GM12875 (cell line): ENCODE measurements at regions not wholly inside any gene's neighbourhood (a gene's known extent, or its start where the extent isn't known, plus 50 kb on each side); places are given as distances from the start of the nearest gene placed in this dataset.
A peak's percentile ranks its signal among the peaks of the same experiment; 100 is the strongest.

Source experiments
- H3K4me3 ChIP-seq: one replicate; pipeline ENCODE4 v1.5.1; 2011; ENCODE audit warnings: low read depth, low read length, control low read depth
- TF ChIP-seq, protein P1 (sequence below): IDR thresholded peaks from 2 replicates; pipeline ENCODE4 v1.5.1; 2011; ENCODE audit warnings: low read depth, mild to moderate bottlenecking, control low read depth, inconsistent platforms, low read length, moderate library complexity, borderline replicate concordance; ENCODE audit not compliant: insufficient read depth

DNA sequence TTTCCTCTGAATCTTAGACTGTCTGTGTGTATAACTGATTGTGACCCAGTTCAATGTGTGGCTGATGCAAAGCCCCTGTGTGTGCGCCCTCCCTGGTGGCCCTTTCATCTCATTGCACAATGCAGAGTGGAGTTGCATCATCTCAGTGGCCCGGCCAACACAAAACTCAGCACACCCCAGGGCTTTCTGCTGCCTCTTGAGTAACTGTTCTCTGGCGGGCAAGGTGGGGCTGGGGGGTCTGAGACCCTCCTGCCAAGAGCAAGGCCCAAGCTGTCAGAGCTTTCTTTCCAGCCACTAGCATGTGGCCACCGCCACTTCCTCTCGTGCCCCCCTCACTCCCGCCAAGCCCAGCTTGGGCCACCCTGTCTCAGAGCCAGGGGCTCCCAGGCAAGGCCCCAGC is 80.7 kb upstream of the ALDH1L1 start:
- H3K4me3 ChIP-seq, result no peak overlapping the region
- TF ChIP-seq, protein P1, sequence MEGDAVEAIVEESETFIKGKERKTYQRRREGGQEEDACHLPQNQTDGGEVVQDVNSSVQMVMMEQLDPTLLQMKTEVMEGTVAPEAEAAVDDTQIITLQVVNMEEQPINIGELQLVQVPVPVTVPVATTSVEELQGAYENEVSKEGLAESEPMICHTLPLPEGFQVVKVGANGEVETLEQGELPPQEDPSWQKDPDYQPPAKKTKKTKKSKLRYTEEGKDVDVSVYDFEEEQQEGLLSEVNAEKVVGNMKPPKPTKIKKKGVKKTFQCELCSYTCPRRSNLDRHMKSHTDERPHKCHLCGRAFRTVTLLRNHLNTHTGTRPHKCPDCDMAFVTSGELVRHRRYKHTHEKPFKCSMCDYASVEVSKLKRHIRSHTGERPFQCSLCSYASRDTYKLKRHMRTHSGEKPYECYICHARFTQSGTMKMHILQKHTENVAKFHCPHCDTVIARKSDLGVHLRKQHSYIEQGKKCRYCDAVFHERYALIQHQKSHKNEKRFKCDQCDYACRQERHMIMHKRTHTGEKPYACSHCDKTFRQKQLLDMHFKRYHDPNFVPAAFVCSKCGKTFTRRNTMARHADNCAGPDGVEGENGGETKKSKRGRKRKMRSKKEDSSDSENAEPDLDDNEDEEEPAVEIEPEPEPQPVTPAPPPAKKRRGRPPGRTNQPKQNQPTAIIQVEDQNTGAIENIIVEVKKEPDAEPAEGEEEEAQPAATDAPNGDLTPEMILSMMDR, result no peak

DNA sequence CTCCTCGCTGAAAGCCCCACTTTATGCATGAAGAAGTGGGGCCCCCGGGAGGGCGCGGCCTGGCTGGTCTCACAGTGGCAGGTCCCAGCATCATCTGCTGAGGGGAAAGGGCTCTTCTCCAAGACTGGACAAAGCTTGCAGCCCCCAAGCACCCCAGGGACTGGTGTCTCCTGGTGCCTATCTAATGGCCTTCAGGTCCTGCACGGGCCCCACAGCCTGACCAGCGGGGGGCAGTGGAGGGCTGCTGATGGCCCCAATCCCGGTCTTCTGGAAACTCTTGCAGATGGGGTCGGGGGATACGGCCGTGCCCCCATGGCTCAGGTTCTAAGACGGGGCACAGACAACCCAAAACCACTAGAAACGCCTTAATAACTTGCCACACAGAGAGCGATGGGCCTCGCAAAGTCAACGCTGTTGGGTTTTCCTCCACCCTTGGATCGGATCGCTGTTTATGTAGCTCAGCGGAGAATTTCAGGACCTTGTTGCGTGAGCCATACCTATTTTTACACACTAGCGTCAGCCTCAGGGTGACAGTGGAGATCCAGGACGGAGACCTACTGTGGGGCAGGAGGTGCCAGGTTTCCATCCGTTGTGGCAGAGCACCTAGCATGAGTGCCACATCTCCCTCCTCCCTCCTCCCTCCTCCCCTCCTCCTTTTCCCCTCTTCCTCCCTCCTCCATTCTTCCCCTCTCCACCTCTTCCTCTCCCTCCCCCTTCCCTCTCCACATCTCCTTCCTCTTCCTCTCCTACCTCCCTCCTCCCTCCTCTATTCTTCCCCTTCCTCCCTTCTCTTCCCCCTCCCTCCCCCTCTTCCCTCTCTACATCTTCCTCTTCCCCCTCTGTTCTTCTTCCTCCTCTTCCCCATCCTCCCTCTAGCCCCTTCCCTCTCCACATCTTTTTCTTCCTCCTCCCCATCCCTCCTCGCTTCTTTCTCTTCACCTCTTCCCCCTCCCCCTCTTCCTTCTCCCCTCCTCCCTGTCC is 79.3 kb upstream of the ALDH1L1 start:
- TF ChIP-seq, protein P1, result peak; percentile 40; the same call in 1 of the 2 replicates
- no peak overlapping the region for H3K4me3 ChIP-seq

GRCh38 chr3:126258670-126259069 is 78.3 kb upstream of the ALDH1L1 start:
- H3K4me3 ChIP-seq, result no peak overlapping the region
- TF ChIP-seq, protein P1, result no peak

DNA sequence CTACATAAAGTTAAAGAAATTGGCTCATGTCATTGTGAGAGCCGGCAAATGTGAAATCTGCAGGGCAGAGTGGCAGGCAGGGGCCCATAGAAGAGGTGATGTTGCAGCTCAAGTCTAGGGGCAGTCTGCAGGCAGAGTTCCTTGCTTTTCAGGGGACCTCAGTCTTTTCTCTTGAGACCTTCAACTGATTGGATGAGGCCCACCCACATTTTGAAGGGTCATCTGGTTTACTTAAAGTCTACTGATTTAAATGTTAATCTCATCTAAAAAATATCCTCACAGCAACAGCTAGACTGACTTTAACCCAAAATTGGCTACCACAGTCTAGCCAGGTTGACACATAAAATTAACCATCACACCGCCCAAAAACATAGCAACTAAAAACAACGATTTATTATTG is 77.6 kb upstream of the ALDH1L1 start:
- TF ChIP-seq, protein P1, result no peak
- H3K4me3 ChIP-seq, result no peak overlapping the region

GRCh38 chr3:126257174-126257573 is 76.8 kb upstream of the ALDH1L1 start:
- no peak overlapping the region for H3K4me3 ChIP-seq
- TF ChIP-seq, protein P1, result no peak

DNA sequence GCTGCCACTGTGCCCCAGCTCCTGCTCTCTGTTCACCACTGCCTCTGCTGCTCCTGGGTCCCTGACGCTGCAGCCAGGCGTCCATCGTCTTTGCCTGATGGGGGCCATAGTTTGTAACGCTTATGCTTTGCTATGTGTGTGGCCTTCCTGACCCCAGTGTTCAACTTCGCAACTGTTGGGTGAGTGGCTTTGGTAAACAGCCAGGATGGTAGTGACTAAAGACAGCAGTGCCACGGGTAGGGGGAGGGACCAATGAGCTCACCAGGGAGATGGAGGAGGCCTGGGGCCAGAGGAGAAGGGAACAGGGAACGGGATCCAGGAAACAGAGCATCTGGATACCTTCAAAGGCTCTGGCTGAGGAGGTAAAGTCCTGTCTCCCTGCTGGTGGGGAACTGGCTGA is 75.9 kb upstream of the ALDH1L1 start:
- TF ChIP-seq, protein P1, result no peak
- no peak overlapping the region for H3K4me3 ChIP-seq

- H3K4me3 ChIP-seq, result no peak overlapping the region
- TF ChIP-seq, protein P1, result no peak
Measured at GRCh38 chr3:126253072-126253471, 72.7 kb upstream of the ALDH1L1 start.
